Lung (tissue), 11 donors: ENCODE measurements at regions not wholly inside any gene's neighbourhood (a gene's known extent, or its start where the extent isn't known, plus 50 kb on each side); places are given as distances from the start of the nearest gene placed in this dataset.
"Not testable (repeated sequence)": the region's sequence is repeated elsewhere in the genome, so short reads cannot be mapped to it uniquely, and the experiment has no call there.

Experiments
- ATAC-seq: fragments of 200-7000 bp; cut with Tn5 transposase; one replicate; pipeline ENCODE4 v1.9.1; 2020; ENCODE audit warnings: moderate number of reproducible peaks; ENCODE audit not compliant: insufficient read depth, low FRiP score
- DNase-seq, 3 donors: peaks; one replicate each; pipeline ENCODE4 v3.0.0-alpha.2; 2013 to 2017
- H3K27ac ChIP-seq, 2 donors: one replicate each; pipeline ENCODE4 v1.5.1; 2013; ENCODE audit warnings: mild to moderate bottlenecking in 2 of 2, moderate library complexity in 2 of 2, control low read depth in 1 of 2, inconsistent platforms in 1 of 2, low read depth in 1 of 2, low read length in 1 of 2
- H3K27me3 ChIP-seq, 3 donors: one replicate each; pipeline ENCODE4 v1.5.1; 2013; ENCODE audit warnings: low read length in 2 of 3; ENCODE audit not compliant: control insufficient read depth in 3 of 3, insufficient read depth in 3 of 3
- H3K36me3 ChIP-seq, 4 donors: one replicate each; pipeline ENCODE4 v1.5.1; 2013; ENCODE audit warnings: low read length in 4 of 4, mild to moderate bottlenecking in 1 of 4, moderate library complexity in 1 of 4; ENCODE audit not compliant: control insufficient read depth in 4 of 4, insufficient read depth in 4 of 4
- H3K4me1 ChIP-seq, 5 donors: one replicate each; pipeline ENCODE4 v1.5.1; 2013; ENCODE audit warnings: low read length in 5 of 5, mild to moderate bottlenecking in 2 of 5, moderate library complexity in 1 of 5; ENCODE audit not compliant: control insufficient read depth in 5 of 5, insufficient read depth in 5 of 5
- H3K4me3 ChIP-seq: one replicate; pipeline ENCODE4 v1.5.1; 2013; ENCODE audit warnings: mild to moderate bottlenecking, control low read depth, moderate library complexity
- H3K9ac ChIP-seq, 2 donors: one replicate each; pipeline ENCODE4 v1.5.1; 2013; ENCODE audit warnings: low read length in 2 of 2, control low read depth in 1 of 2; ENCODE audit not compliant: insufficient read depth in 1 of 2
- H3K9me3 ChIP-seq, 4 donors: one replicate each; pipeline ENCODE4 v1.5.1; 2013; ENCODE audit warnings: low read length in 3 of 4, mild to moderate bottlenecking in 1 of 4, moderate library complexity in 1 of 4; ENCODE audit not compliant: control insufficient read depth in 4 of 4, insufficient read depth in 3 of 4
- WGBS, 2 donors: extraction: QIAGEN DNeasy Blood & Tissue Kit; methylation state at CpG; one replicate each; pipeline ENCODE4 v1.1.7; 2013; 5-methylcytosine and 5-hydroxymethylcytosine counted together
- TF ChIP-seq, protein P1 (sequence below): IDR thresholded peaks from 2 replicates; pipeline ENCODE4 v1.5.1; 2012; ENCODE audit warnings: mild to moderate bottlenecking; ENCODE audit errors: control extremely low read depth, extremely low read depth
- donor health status: control.
- donor health status: control.
- donor health status: Bipolar disorder and iron deficiency.
- donor health status: healthy.
- donor health status: DM: yes; HTN: yes; CAD: no.

DNA sequence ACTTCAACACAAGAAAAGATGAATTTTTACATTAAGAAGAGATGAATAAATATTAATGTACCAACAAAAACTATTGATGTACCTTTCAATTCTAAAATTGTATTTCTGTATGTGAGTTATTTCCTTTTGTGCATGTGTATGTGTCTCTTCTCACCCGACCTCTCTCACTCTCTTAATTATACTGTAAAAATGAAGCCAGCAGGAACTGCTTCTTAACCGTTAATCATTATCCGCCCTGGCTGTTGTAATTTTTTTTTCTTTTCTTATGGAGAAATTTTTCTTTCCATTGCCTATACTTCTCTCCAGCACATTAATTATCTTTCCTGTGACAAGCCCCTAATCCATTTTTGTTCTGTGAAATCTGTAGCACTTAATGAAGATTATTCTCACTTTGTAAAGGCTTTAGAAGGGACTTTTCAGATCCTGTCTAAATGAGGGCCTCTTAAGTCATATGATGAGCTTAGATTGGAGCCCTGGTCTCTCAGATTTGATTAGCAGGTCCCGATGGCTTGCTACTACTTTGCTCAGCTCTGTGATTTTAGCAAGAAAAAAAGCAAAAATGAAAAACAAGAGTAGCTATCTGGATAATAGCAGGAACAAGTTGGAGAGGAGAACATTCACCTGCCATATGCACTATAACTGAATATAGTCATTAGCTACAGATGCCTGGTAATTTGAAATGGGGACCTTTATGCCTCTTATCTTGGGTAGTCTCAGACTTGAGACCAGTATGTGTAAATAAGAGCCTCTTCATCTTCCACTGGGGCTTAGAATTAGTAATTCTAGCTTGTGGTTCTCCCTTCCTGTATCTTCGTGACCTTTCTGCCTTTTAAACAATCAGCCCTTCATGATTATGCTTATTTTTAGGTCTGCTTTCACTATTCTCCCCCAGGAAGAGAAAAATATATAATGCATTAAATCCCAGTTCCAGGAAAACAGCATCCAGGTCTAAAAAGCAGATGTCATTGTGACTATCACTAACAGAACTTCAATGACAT lies 80.0 kb upstream of the COL1A2 start:
- 61 to 75% methylated on average over 5 of the region's 5 CpGs for WGBS, 2 donors

DNA sequence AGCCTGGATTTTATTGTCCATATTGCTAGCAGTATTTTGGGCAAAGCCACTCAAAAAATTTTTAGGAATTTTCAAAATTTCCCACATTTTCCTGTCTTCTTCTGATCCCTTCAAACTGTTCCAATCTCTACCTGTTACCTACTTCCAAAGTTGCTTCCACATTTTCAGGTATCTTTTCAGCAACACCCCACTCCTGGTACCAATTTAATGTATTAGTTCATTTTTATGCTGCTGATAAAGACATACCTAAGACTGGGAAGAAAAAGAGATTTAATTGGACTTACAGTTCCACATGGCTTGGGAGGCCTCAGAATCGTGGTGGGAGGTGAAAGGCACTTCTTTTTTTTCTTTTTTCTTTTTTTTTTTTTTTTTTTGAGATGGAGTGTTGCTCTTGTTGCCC lies 73.6 kb upstream of the COL1A2 start:
- H3K27me3 ChIP-seq, H3K36me3 ChIP-seq, H3K27ac ChIP-seq, DNase-seq, H3K9ac ChIP-seq, H3K9me3 ChIP-seq, H3K4me1 ChIP-seq, ATAC-seq, H3K4me3 ChIP-seq: not testable (repeated sequence)
- WGBS, 2 donors: 91 to 92% methylated on average over 1 of the region's 1 CpG

More for the DNA sequence above, 80.0 kb upstream of the COL1A2 start:
- ATAC-seq (no peak), DNase-seq (no peak)
- H3K9ac ChIP-seq: no peak overlapping the region
- H3K27ac ChIP-seq: no peak overlapping the region
- peaks cover 0 to 18% (median 4%) of the 10 kb centered on the region in 5 donors for H3K4me1 ChIP-seq
- H3K36me3 ChIP-seq: no peaks in the 10 kb centered on the region
- no peaks in the 10 kb centered on the region for H3K9me3 ChIP-seq
- no peaks in the 10 kb centered on the region for H3K27me3 ChIP-seq
- TF ChIP-seq, protein P1, sequence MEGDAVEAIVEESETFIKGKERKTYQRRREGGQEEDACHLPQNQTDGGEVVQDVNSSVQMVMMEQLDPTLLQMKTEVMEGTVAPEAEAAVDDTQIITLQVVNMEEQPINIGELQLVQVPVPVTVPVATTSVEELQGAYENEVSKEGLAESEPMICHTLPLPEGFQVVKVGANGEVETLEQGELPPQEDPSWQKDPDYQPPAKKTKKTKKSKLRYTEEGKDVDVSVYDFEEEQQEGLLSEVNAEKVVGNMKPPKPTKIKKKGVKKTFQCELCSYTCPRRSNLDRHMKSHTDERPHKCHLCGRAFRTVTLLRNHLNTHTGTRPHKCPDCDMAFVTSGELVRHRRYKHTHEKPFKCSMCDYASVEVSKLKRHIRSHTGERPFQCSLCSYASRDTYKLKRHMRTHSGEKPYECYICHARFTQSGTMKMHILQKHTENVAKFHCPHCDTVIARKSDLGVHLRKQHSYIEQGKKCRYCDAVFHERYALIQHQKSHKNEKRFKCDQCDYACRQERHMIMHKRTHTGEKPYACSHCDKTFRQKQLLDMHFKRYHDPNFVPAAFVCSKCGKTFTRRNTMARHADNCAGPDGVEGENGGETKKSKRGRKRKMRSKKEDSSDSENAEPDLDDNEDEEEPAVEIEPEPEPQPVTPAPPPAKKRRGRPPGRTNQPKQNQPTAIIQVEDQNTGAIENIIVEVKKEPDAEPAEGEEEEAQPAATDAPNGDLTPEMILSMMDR: no peak
- H3K4me3 ChIP-seq: no peak overlapping the region

DNA sequence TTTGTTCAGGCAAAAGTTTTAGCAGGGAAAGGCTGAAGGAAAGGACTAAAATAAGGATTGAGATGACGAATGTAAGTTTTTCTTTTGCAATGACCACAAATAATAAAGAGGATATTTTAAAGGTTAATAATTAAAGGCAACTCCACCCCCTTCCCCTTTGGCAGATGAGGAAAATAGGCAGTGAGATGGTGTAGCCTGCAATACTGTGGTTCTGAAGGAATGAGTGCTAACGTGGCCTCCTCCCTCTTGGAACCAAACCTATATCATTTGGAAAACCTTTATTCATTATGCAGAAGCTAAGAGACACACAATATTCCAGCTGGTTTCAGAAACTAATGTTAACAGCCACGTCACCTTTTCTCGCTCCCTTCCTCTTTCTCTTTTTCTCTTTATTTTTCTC lies 70.9 kb upstream of the COL1A2 start:
- WGBS, 2 donors: 77 to 86% methylated on average over 4 of the region's 4 CpGs
- DNase-seq: no peak
- no peak overlapping the region for H3K4me3 ChIP-seq
- H3K27me3 ChIP-seq: no peaks in the 10 kb centered on the region
- no peak overlapping the region for H3K9ac ChIP-seq
- H3K9me3 ChIP-seq: peaks cover 0 to 9% (median 1%) of the 10 kb centered on the region in 4 donors
- no peak overlapping the region for H3K27ac ChIP-seq
- ATAC-seq: no peak
- H3K4me1 ChIP-seq: no peaks in the 10 kb centered on the region
- TF ChIP-seq, protein P1: no peak
- no peaks in the 10 kb centered on the region for H3K36me3 ChIP-seq

DNA sequence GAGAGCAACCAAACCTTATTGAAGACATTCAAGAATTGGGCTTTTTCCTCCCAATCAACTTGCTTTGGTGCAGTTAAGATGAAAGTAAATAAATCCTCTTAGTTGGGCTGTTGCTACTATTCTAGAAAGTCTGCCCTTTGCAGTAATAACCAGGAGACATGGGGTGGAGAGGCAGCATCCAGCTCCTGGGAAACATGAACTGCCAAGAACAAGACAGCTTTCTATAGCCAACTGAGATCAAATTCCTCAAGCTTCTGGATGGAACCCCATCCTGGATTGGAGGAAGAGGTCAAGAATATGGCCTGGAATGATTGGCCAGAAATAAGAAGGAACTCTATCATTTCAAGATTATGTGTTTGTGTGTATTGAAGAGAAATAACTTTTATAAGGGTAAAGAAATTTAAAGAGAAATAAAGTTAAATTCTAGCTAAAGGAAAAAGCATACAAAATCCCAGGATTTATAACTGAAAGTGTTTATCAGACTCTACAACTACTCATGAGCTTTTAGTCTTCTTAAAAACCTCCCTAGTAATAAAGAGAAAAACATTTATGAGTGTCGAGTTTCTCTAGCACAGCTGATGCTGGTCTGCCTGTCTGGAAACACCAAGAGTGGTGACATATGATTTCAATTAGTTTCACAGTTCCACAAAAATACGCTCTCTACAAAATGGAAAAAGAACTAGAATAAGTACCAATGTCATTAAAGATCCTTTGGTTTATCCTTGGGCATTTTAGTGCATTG lies 70.1 kb upstream of the COL1A2 start:
- H3K4me1 ChIP-seq: no peaks in the 10 kb centered on the region
- 84 to 89% methylated on average over 2 of the region's 2 CpGs for WGBS, 2 donors
- DNase-seq (peak in 1 of 3 donors; percentile 38), ATAC-seq (no peak)
- H3K9me3 ChIP-seq: peaks cover 0 to 9% (median 1%) of the 10 kb centered on the region in 4 donors
- no peak overlapping the region for H3K9ac ChIP-seq
- TF ChIP-seq, protein P1: no peak
- no peaks in the 10 kb centered on the region for H3K27me3 ChIP-seq
- no peaks in the 10 kb centered on the region for H3K36me3 ChIP-seq
- H3K27ac ChIP-seq: no peak overlapping the region
- no peak overlapping the region for H3K4me3 ChIP-seq
